ENCODE measurements at regions not wholly inside any gene's neighbourhood (a gene's known extent, or its start where the extent isn't known, plus 50 kb on each side); places are given as distances from the start of the nearest gene placed in this dataset.
A peak's percentile ranks its signal among the peaks of the same experiment; 100 is the strongest.

DNA sequence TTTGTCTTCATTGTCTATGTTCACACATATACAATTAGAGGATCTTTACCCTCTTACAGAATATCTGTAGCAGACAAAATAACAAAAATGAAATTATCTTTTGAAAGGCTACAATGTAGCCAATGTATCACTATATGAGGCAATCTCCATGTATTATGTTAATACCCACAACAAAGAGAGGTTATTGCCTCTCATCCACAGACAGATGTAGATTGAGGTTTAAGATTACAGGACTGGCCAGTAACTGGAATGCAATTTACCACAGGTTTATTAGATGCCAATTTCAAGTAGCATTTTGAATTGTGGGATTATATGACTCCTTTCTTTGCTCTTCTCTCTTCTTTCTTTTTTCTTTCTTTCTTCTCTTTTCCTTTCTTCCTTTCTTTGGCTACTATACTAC lies 242.6 kb downstream of the ANKRD50 start:
- no peak for DNase-seq
- intact Hi-C loops (cut with micrococcal nuclease) = no loop called here
- Histone ChIP-seq H3K4me3 (no peak overlapping the region), H3K9me3 (replicated peaks) (peaks cover 27% of the 10 kb centered on the region), H3K36me3 (no peaks in the 10 kb centered on the region), H3K27ac (replicated peaks) (no peak overlapping the region), H3K27me3 (ENCODE audit: low read depth) (no peaks in the 10 kb centered on the region), H3K4me1 (no peaks in the 10 kb centered on the region)
- TF ChIP-seq, protein P1, sequence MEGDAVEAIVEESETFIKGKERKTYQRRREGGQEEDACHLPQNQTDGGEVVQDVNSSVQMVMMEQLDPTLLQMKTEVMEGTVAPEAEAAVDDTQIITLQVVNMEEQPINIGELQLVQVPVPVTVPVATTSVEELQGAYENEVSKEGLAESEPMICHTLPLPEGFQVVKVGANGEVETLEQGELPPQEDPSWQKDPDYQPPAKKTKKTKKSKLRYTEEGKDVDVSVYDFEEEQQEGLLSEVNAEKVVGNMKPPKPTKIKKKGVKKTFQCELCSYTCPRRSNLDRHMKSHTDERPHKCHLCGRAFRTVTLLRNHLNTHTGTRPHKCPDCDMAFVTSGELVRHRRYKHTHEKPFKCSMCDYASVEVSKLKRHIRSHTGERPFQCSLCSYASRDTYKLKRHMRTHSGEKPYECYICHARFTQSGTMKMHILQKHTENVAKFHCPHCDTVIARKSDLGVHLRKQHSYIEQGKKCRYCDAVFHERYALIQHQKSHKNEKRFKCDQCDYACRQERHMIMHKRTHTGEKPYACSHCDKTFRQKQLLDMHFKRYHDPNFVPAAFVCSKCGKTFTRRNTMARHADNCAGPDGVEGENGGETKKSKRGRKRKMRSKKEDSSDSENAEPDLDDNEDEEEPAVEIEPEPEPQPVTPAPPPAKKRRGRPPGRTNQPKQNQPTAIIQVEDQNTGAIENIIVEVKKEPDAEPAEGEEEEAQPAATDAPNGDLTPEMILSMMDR (IDR thresholded peaks at IDR 0.05; ENCODE audit: borderline replicate concordance) = no peak

DNA sequence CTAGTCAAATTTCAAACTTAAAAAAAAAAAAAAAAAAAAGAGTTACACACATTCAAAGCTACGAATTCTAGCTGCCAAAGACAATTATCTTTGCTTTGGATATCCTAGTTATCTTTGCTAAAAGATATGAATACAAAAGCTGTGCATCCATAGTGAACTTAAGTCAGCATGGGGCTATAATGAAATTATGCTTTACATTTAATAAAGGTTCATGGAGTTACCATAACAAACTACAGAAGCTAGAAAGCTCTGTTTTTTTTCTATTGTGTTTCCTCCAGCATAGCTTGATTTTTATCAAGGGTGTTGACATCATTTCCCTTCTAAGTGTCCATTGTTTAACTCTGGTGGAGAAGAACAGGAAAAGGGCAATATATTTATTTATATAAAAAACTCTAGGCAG lies 234.1 kb downstream of the ANKRD50 start:
- intact Hi-C loops (cut with micrococcal nuclease) = no loop called here
- Histone ChIP-seq H3K27ac (replicated peaks) (peak overlapping the region; percentile 64), H3K9me3 (replicated peaks) (peaks cover 10% of the 10 kb centered on the region), H3K4me3 (no peak overlapping the region), H3K36me3 (no peaks in the 10 kb centered on the region), H3K4me1 (peaks cover 10% of the 10 kb centered on the region), H3K27me3 (ENCODE audit: low read depth) (no peaks in the 10 kb centered on the region)
- TF ChIP-seq, protein P1 (IDR thresholded peaks at IDR 0.05; ENCODE audit: borderline replicate concordance) = no peak
- DNase-seq = no peak

DNA sequence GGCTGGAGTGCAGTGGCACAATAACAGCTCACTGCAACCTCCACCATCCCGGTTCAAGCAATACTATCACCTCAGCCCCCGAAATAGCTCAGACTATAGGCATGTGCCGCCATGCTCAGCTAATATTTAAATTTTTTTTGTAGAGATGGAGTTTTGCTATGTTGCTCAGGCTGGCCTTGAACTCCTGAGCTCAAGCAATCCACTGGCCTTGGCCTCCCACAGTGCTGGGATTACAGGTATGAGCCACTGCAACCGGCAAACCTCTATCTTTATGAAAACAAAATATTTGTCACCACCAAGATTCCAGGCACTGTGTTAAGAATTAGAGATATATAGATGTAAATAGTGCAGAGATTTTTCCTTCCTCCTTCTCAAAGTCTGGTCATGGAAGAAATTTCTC lies 232.5 kb downstream of the ANKRD50 start:
- no peak overlapping the region for H3K4me3 ChIP-seq
- no peaks in the 10 kb centered on the region for H3K36me3 ChIP-seq
- peaks cover 10% of the 10 kb centered on the region for H3K4me1 ChIP-seq
- DNase-seq = no peak
- TF ChIP-seq, protein P1 (IDR thresholded peaks at IDR 0.05; ENCODE audit: borderline replicate concordance) = no peak
- no peak overlapping the region for H3K27ac ChIP-seq (replicated peaks)
- H3K27me3 ChIP-seq (ENCODE audit: low read depth) = no peaks in the 10 kb centered on the region
- intact Hi-C loops (cut with micrococcal nuclease) = no loop called here
- H3K9me3 ChIP-seq (replicated peaks) = no peaks in the 10 kb centered on the region

DNA sequence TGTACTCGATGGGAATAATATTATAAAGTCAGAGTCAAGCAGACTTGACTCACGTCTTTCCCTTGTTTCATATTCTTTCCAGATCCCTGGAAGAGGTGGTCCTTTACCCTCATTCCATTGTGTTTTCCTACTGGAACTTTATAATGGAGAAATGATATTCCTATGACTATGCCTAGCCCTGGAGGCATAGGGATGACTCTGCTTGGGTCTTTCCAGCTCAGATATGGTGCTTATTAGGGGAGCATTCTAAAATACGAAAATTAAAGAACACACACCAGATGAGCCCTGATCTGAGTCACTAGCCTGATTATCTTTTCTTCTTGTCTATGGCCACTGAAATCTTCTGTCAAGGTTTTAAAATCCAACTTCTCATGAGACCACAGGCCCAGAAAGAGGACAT lies 231.4 kb downstream of the ANKRD50 start:
- TF ChIP-seq, protein P1 (IDR thresholded peaks at IDR 0.05; ENCODE audit: borderline replicate concordance) = no peak
- Histone ChIP-seq H3K9me3 (replicated peaks) (no peaks in the 10 kb centered on the region), H3K27ac (replicated peaks) (no peak overlapping the region), H3K4me3 (no peak overlapping the region), H3K4me1 (peaks cover 10% of the 10 kb centered on the region), H3K27me3 (ENCODE audit: low read depth) (no peaks in the 10 kb centered on the region), H3K36me3 (no peaks in the 10 kb centered on the region)
- intact Hi-C loops (cut with micrococcal nuclease) = no loop called here
- no peak for DNase-seq

DNA sequence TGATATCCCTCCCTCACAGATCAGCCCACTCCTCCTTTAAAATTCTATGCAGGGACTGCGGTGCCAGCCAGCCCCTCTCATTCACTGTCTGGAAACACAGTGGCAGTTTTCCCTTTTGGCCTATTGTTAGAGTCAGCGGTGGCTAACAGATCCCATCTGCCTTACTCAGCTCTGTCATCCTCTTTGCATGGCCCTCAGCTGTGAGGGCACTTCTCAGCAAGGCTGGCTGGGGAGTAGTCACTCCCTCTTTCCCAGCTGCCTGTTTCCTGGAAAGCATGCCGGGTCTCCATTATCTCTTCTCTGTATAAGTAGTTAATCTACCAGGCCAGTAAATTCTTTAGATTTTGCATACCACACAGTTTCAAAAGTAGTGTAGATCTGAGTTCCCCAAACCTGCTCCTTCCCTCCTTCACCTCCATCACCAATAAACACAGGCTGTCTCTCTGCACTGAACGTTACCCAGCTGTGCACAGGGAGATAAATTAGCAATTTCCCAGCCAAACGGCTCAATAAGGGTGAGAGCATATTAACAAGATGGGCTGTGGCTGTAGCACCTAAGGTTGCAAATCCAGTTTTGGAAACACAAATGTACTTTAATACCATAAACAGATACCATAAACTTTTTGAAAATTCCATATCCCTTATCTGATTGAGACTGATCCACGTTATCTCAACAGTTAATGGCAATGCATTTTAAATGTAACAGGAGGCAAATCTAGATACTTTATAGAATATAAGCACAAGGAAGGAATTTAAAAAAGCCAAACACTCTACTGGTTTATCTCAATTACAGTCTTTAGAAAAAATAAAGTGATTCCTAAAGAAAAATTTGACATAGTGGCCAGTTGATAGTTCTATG lies 229.3 kb downstream of the ANKRD50 start:
- H3K4me1 ChIP-seq = peaks cover 1% of the 10 kb centered on the region
- H3K4me3 ChIP-seq = no peak overlapping the region
- H3K9me3 ChIP-seq (replicated peaks) = no peaks in the 10 kb centered on the region
- DNase-seq = no peak
- intact Hi-C loops (cut with micrococcal nuclease) = no loop called here
- TF ChIP-seq, protein P1 (IDR thresholded peaks at IDR 0.05; ENCODE audit: borderline replicate concordance) = no peak
- no peaks in the 10 kb centered on the region for H3K27me3 ChIP-seq (ENCODE audit: low read depth)
- no peak overlapping the region for H3K27ac ChIP-seq (replicated peaks)
- no peaks in the 10 kb centered on the region for H3K36me3 ChIP-seq

Data from left ventricle myocardium inferior (tissue), 1 donor.